ENCODE measurements at regions not wholly inside any gene's neighbourhood (a gene's known extent, or its start where the extent isn't known, plus 50 kb on each side); places are given as distances from the start of the nearest gene placed in this dataset.
"Not testable (repeated sequence)": the region's sequence is repeated elsewhere in the genome, so short reads cannot be mapped to it uniquely, and the experiment has no call there.

- DNase-seq (ENCODE audit: low spot score) = no peak
Measured at GRCh38 chr2:173547499-173547898, 192.8 kb downstream of the CDCA7 start.

- DNase-seq (ENCODE audit: low spot score) = no peak
Measured at GRCh38 chr2:173550143-173550542, 195.5 kb downstream of the CDCA7 start.

GRCh38 chr2:173552531-173552930, 197.9 kb downstream of the CDCA7 start:
- DNase-seq (ENCODE audit: low spot score) = no peak

GRCh38 chr2:173553593-173553992, 198.9 kb downstream of the CDCA7 start:
- peak; percentile 78 for DNase-seq (ENCODE audit: low spot score)

GRCh38 chr2:173555833-173556232, 201.2 kb downstream of the CDCA7 start:
- no peak for DNase-seq (ENCODE audit: low spot score)

- DNase-seq (ENCODE audit: low spot score) = no peak
Measured at GRCh38 chr2:173556816-173557215, 202.1 kb downstream of the CDCA7 start.

- DNase-seq (ENCODE audit: low spot score) = no peak
Measured at GRCh38 chr2:173557497-173557896, 202.8 kb downstream of the CDCA7 start.

- no peak for DNase-seq (ENCODE audit: low spot score)
Measured at GRCh38 chr2:173567493-173567892, 212.8 kb downstream of the CDCA7 start.

GRCh38 chr2:173568054-173568453, 213.4 kb downstream of the CDCA7 start:
- DNase-seq (ENCODE audit: low spot score) = no peak

GRCh38 chr2:173571021-173571821, 216.5 kb downstream of the CDCA7 start:
- DNase-seq (ENCODE audit: low spot score) = peak; percentile 45

GRCh38 chr2:173571887-173572680, 217.4 kb downstream of the CDCA7 start:
- DNase-seq (ENCODE audit: low spot score) = no peak

GRCh38 chr2:173572848-173573247, 218.2 kb downstream of the CDCA7 start:
- DNase-seq (ENCODE audit: low spot score) = no peak

GRCh38 chr2:173573782-173574181, 219.1 kb downstream of the CDCA7 start:
- not testable (repeated sequence) for DNase-seq (ENCODE audit: low spot score)

- no peak for DNase-seq (ENCODE audit: low spot score)
Measured at GRCh38 chr2:173574324-173575112, 219.8 kb downstream of the CDCA7 start.

- no peak for DNase-seq (ENCODE audit: low spot score)
Measured at GRCh38 chr2:173578404-173579107, 223.9 kb downstream of the CDCA7 start.

- DNase-seq (ENCODE audit: low spot score) = no peak
Measured at GRCh38 chr2:173580351-173580750, 225.7 kb downstream of the CDCA7 start.

GRCh38 chr2:173580956-173581355, 226.3 kb downstream of the CDCA7 start:
- no peak for DNase-seq (ENCODE audit: low spot score)

- no peak for DNase-seq (ENCODE audit: low spot score)
Measured at GRCh38 chr2:173583196-173583595, 228.5 kb downstream of the CDCA7 start.

GRCh38 chr2:173584000-173584399, 229.3 kb downstream of the CDCA7 start:
- DNase-seq (ENCODE audit: low spot score) = no peak

- DNase-seq (ENCODE audit: low spot score) = no peak
Measured at GRCh38 chr2:173584676-173585458, 230.2 kb downstream of the CDCA7 start.

GRCh38 chr2:173588931-173589369, 234.3 kb downstream of the CDCA7 start:
- DNase-seq (ENCODE audit: low spot score) = no peak

All from LoVo (cell line).